ENCODE measurements at regions not wholly inside any gene's neighbourhood (a gene's known extent, or its start where the extent isn't known, plus 50 kb on each side); places are given as distances from the start of the nearest gene placed in this dataset.

GRCh38 chr6:156387472-156387871 is 389.7 kb upstream of the ARID1B start:
- no peak for TF ChIP-seq FOXS1 (CRISPR knock-in tag; IDR thresholded peaks at IDR 0.05)

DNA sequence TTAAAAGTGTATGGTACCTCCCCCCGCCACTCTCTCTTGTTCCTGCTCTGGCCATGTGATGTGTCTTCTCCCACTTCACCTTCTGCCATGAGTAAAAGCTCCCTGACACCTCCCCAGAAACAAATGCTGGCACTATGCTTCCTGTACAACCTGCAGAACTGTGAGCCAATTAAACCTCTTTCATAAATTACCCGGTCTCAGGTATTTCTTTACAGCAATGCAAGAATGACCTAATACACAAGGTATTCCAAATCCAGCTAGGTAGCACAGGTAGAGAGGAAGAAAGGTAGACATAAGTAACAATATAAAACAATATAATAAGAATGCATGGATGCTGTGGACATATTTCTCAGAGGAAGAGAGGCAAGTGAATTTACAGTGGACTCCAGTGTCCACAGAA is 394.1 kb upstream of the ARID1B start:
- WGBS (ENCODE audit: missing lambda C conversion rate): 34% methylated on average over 2 of the region's 2 CpGs
- Histone ChIP-seq H3K9me3 (no peaks in the 10 kb centered on the region), H3K4me3 (no peak overlapping the region), H3K4me1 (peaks cover 5% of the 10 kb centered on the region; the same call in 1 of the 3 replicates), H3K4me2 (no peak overlapping the region), H3K27ac (no peak overlapping the region)
- CTCF ChIA-PET: no interaction called here
- DNase-seq (ENCODE audit: low read depth in 1 of 2, low spot score in 1 of 2) (no peak), FAIRE-seq (no peak), ATAC-seq (no peak)
- TF ChIP-seq CHD4 (IDR thresholded peaks at IDR 0.05; ENCODE audit: borderline replicate concordance) (no peak), MAZ (IDR thresholded peaks at IDR 0.05; ENCODE audit: borderline replicate concordance, low read depth, low read length) (no peak), USF2 (IDR thresholded peaks at IDR 0.05) (no peak), HES2 (IDR thresholded peaks at IDR 0.05) (no peak)
- POLR2A ChIA-PET: no interaction called here

More at GRCh38 chr6:156387472-156387871, 389.7 kb upstream of the ARID1B start:
- H3K27ac ChIP-seq: no peak overlapping the region
- ChIA-PET POLR2A (no interaction called here), CTCF (no interaction called here)
- H3K4me2 ChIP-seq: no peak overlapping the region
- WGBS (ENCODE audit: missing lambda C conversion rate): 25% methylated on average over 4 of the region's 4 CpGs
- no peak overlapping the region for H3K4me3 ChIP-seq
- no peaks in the 10 kb centered on the region for H3K9me3 ChIP-seq
- DNase-seq (ENCODE audit: low read depth in 1 of 2, low spot score in 1 of 2): no peak
- no peak for FAIRE-seq
- H3K4me1 ChIP-seq: no peaks in the 10 kb centered on the region
- no peak for ATAC-seq

- DNase-seq (ENCODE audit: low read depth in 1 of 2, low spot score in 1 of 2) (no peak), FAIRE-seq (no peak), ATAC-seq (no peak)
- Histone ChIP-seq H3K4me3 (no peak overlapping the region), H3K27ac (no peak overlapping the region), H3K9me3 (no peaks in the 10 kb centered on the region), H3K4me1 (peaks cover 5% of the 10 kb centered on the region; the same call in 1 of the 3 replicates), H3K4me2 (peak overlapping the region; percentile 50)
- 59% methylated on average over 7 of the region's 7 CpGs for WGBS (ENCODE audit: missing lambda C conversion rate)
- CTCF ChIA-PET: no interaction called here
- TF ChIP-seq BHLHE40 (IDR thresholded peaks at IDR 0.05; ENCODE audit: low read depth, low read length) (no peak), HES2 (IDR thresholded peaks at IDR 0.05) (no peak), KDM5A (IDR thresholded peaks at IDR 0.05) (no peak), E2F6 (IDR thresholded peaks at IDR 0.05; ENCODE audit: borderline replicate concordance, low read depth) (no peak), POLR2A (IDR thresholded peaks at IDR 0.05; ENCODE audit: low read length) (no peak), CBX2 (IDR thresholded peaks at IDR 0.05; ENCODE audit: borderline replicate concordance, low read depth) (no peak), HOXB5 (CRISPR knock-in tag; IDR thresholded peaks at IDR 0.05) (no peak), USF2 (IDR thresholded peaks at IDR 0.05) (no peak), FOSB (CRISPR knock-in tag; IDR thresholded peaks at IDR 0.05) (no peak), CHD2 (IDR thresholded peaks at IDR 0.05; ENCODE audit: low read length, partially characterized antibody) (no peak), RCOR1 (IDR thresholded peaks at IDR 0.05; ENCODE audit: low read depth, low read length) (no peak), EHF (CRISPR knock-in tag; IDR thresholded peaks at IDR 0.05) (no peak), SMC3 (IDR thresholded peaks at IDR 0.05) (no peak), RARB (CRISPR knock-in tag; IDR thresholded peaks at IDR 0.05) (no peak)
- POLR2A ChIA-PET: no interaction called here
These were observed 397.5 kb upstream of the ARID1B start for GRCh38 chr6:156379392-156380289.

Data from A549 (cell line).